Fibroblast of lung (primary cell): ENCODE measurements at regions not wholly inside any gene's neighbourhood (a gene's known extent, or its start where the extent isn't known, plus 50 kb on each side); places are given as distances from the start of the nearest gene placed in this dataset.

Source experiments
- DNase-seq, 2 donors: peaks; one replicate each; pipeline versions ENCODE4 v3.0.0 to v3.0.0-alpha.2; 2010; ENCODE audit warnings: low read depth in 2 of 2
- H2AFZ ChIP-seq: 2 replicates; pipeline ENCODE4 v1.5.1; 2012; ENCODE audit warnings: low read length, control low read depth, inconsistent platforms
- H3K27ac ChIP-seq: 2 replicates; pipeline ENCODE4 v1.5.1; 2011; ENCODE audit warnings: low read length, control low read depth; ENCODE audit not compliant: insufficient read depth
- H3K27me3 ChIP-seq: 2 replicates; pipeline ENCODE4 v1.5.1; 2011; ENCODE audit warnings: mild to moderate bottlenecking, low read length; ENCODE audit not compliant: control insufficient read depth, insufficient read depth
- H3K36me3 ChIP-seq: 2 replicates; pipeline ENCODE4 v1.5.1; 2011; ENCODE audit warnings: low read length; ENCODE audit not compliant: control insufficient read depth, insufficient read depth
- H3K4me1 ChIP-seq: 2 replicates; pipeline ENCODE4 v1.5.1; 2011; ENCODE audit warnings: low read length; ENCODE audit not compliant: control insufficient read depth, insufficient read depth; ENCODE audit errors: extremely low read depth
- H3K4me2 ChIP-seq: 2 replicates; pipeline ENCODE4 v1.5.1; 2011; ENCODE audit warnings: low read length, control low read depth; ENCODE audit not compliant: insufficient read depth; ENCODE audit errors: extremely low read depth
- H3K4me3 ChIP-seq, 4 experiments: fragments of 200-600 bp in 1 of 4; sonication (generic) in 1 of 4; replicated peaks in 1 of 4; 2 replicates each; pipeline ENCODE4 v1.5.1; 2011 to 2016; ENCODE audit warnings: low read length in 4 of 4, low read depth in 3 of 4, mild to moderate bottlenecking in 3 of 4, control low read depth in 2 of 4, inconsistent platforms in 1 of 4, mixed read lengths in 1 of 4; ENCODE audit not compliant: insufficient read depth in 1 of 4; ENCODE audit errors: control extremely low read depth in 1 of 4
- H3K79me2 ChIP-seq: 2 replicates; pipeline ENCODE4 v1.5.1; 2012; ENCODE audit warnings: mild to moderate bottlenecking, low read length, inconsistent platforms; ENCODE audit not compliant: control insufficient read depth, insufficient read depth
- H3K9ac ChIP-seq: 2 replicates; pipeline ENCODE4 v1.5.1; 2011; ENCODE audit warnings: mild to moderate bottlenecking, low read length, control low read depth; ENCODE audit not compliant: insufficient read depth
- H3K9me3 ChIP-seq: 2 replicates; pipeline ENCODE4 v1.5.1; 2012; ENCODE audit warnings: low read depth, low read length; ENCODE audit not compliant: control insufficient read depth, insufficient read depth
- H4K20me1 ChIP-seq: 2 replicates; pipeline ENCODE4 v1.5.1; 2011; ENCODE audit warnings: low read length; ENCODE audit not compliant: control insufficient read depth, insufficient read depth; ENCODE audit errors: extremely low read depth
- CTCF ChIP-seq, 2 donors: IDR thresholded peaks in 1 of 2; conservative IDR thresholded peaks in 1 of 2; 1 replicate in 1 of 2; 2 replicates in 1 of 2; pipeline ENCODE4 v1.5.1; 2011 to 2012; ENCODE audit warnings: low read length in 2 of 2, control low read depth in 1 of 2, inconsistent platforms in 1 of 2, low read depth in 1 of 2, mild to moderate bottlenecking in 1 of 2
- EZH2 ChIP-seq: IDR thresholded peaks from 2 replicates; pipeline ENCODE4 v1.5.1; 2012; ENCODE audit warnings: low read length, control low read depth, mild to moderate bottlenecking; ENCODE audit errors: missing control alignments

- Histone ChIP-seq H4K20me1 (no peaks in the 10 kb centered on the region), H2AFZ (no peak overlapping the region), H3K27ac (no peak overlapping the region), H3K4me2 (no peak overlapping the region), H3K4me1 (no peaks in the 10 kb centered on the region), H3K27me3 (no peaks in the 10 kb centered on the region), H3K9ac (no peak overlapping the region), H3K9me3 (no peaks in the 10 kb centered on the region), H3K36me3 (no peaks in the 10 kb centered on the region), H3K4me3 (no peak overlapping the region), H3K79me2 (no peaks in the 10 kb centered on the region)
- peak in 1 of 2 donors; percentile 6 for TF ChIP-seq CTCF (conservative IDR thresholded peaks at IDR 0.05 in 1 of 2, IDR thresholded peaks at IDR 0.05 in 1 of 2; ENCODE audit: low read depth in 1 of 2, low read length in 2 of 2)
- no peak for TF ChIP-seq EZH2
- DNase-seq = peak in 1 of 2 donors; percentile 15
Measured at GRCh38 chr12:29844667-29845066, 60.9 kb upstream of the TMTC1 start.

- Histone ChIP-seq H3K4me1 (no peaks in the 10 kb centered on the region), H3K9me3 (no peaks in the 10 kb centered on the region), H3K27ac (no peak overlapping the region), H3K4me2 (no peak overlapping the region), H3K9ac (no peak overlapping the region), H3K27me3 (no peaks in the 10 kb centered on the region), H3K4me3 (no peak overlapping the region), H3K79me2 (no peaks in the 10 kb centered on the region), H2AFZ (no peak overlapping the region), H3K36me3 (no peaks in the 10 kb centered on the region), H4K20me1 (no peaks in the 10 kb centered on the region)
- TF ChIP-seq EZH2 (no peak), CTCF (conservative IDR thresholded peaks at IDR 0.05 in 1 of 2, IDR thresholded peaks at IDR 0.05 in 1 of 2; ENCODE audit: low read depth in 1 of 2, low read length in 2 of 2) (no peak)
- no peak for DNase-seq
Measured at GRCh38 chr12:29843036-29843435, 59.3 kb upstream of the TMTC1 start.

- Histone ChIP-seq H3K36me3 (no peaks in the 10 kb centered on the region), H3K27me3 (no peaks in the 10 kb centered on the region)
- TF ChIP-seq EZH2 (no peak), CTCF (conservative IDR thresholded peaks at IDR 0.05 in 1 of 2, IDR thresholded peaks at IDR 0.05 in 1 of 2; ENCODE audit: low read depth in 1 of 2, low read length in 2 of 2) (no peak)
Measured at GRCh38 chr12:29838768-29839167, 55.0 kb upstream of the TMTC1 start.

More at GRCh38 chr12:29838768-29839167, 55.0 kb upstream of the TMTC1 start:
- DNase-seq = no peak
- Histone ChIP-seq H3K4me3 (no peak overlapping the region), H4K20me1 (no peaks in the 10 kb centered on the region), H3K27ac (no peak overlapping the region), H3K79me2 (no peaks in the 10 kb centered on the region), H3K9me3 (no peaks in the 10 kb centered on the region), H2AFZ (no peak overlapping the region), H3K4me1 (no peaks in the 10 kb centered on the region), H3K4me2 (no peak overlapping the region), H3K9ac (no peak overlapping the region)
